ENCODE measurements at regions not wholly inside any gene's neighbourhood (a gene's known extent, or its start where the extent isn't known, plus 50 kb on each side); places are given as distances from the start of the nearest gene placed in this dataset.

GRCh38 chr9:87431837-87432236 is 65.8 kb upstream of the DAPK1 start:
- intact Hi-C loops (cut with DNase I): no loop called here
- 57 to 61% methylated on average over 3 of the region's 3 CpGs for WGBS, 2 donors
- Histone ChIP-seq H3K36me3 (no peaks in the 10 kb centered on the region), H3K4me1 (no peaks in the 10 kb centered on the region), H3K27ac (no peak overlapping the region), H3K27me3 (peaks cover 0 to 4% (median 0%) of the 10 kb centered on the region in 7 donors), H3K4me3 (no peak overlapping the region), H3K9me3 (no peaks in the 10 kb centered on the region)
- ATAC-seq (no peak), DNase-seq (no peak)
- TF ChIP-seq CTCF (IDR thresholded peaks at IDR 0.05): no peak

DNA sequence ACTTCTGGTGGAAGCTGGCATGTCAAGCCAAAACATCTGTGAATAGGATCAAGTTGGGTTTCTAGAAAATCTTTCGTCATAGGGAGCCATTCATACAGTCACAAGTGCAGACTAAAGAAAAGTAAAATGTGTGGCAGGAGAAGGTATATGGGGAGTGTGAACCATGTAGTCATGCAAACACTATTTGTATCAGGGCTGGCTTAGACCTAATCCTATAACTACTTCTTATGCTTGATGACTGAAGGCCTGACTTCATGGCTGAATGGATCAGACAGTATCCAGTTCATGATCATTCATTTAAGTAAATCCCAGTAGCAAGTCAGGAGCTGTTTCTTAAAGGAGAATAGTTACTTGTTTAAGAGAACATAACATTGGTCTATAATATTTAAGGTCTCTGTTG is 63.8 kb upstream of the DAPK1 start:
- no peaks in the 10 kb centered on the region for H3K9me3 ChIP-seq
- DNase-seq: no peak
- H3K4me1 ChIP-seq: no peaks in the 10 kb centered on the region
- TF ChIP-seq CTCF (IDR thresholded peaks at IDR 0.05): no peak
- no peaks in the 10 kb centered on the region for H3K36me3 ChIP-seq
- no peak overlapping the region for H3K4me3 ChIP-seq
- H3K27me3 ChIP-seq: peaks cover 0 to 4% (median 0%) of the 10 kb centered on the region in 7 donors
- intact Hi-C loops (cut with DNase I): no loop called here
- ATAC-seq: no peak
- H3K27ac ChIP-seq: no peak overlapping the region
- 71 to 91% methylated on average over 1 of the region's 1 CpG for WGBS, 2 donors

DNA sequence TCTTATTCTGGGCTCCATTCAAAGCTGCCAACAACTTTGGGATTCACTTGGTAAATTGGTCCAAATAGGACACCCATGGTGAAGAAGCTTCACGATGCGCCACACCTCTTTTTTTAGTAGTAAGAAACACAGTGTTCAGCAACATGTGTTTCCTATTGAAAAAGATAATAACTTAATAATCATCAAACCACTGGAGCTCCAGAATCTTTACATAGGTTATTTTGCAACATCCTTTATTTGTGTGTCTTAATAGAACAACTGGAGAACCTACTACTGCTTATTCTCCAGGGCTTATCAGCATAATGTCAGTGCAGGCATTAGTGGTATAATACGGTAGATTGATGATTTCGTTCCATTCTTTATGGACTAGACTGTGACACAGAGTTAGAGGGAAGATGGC is 63.3 kb upstream of the DAPK1 start:
- H3K4me3 ChIP-seq: no peak overlapping the region
- intact Hi-C loops (cut with DNase I): no loop called here
- 86 to 90% methylated on average over 4 of the region's 4 CpGs for WGBS, 2 donors

DNA sequence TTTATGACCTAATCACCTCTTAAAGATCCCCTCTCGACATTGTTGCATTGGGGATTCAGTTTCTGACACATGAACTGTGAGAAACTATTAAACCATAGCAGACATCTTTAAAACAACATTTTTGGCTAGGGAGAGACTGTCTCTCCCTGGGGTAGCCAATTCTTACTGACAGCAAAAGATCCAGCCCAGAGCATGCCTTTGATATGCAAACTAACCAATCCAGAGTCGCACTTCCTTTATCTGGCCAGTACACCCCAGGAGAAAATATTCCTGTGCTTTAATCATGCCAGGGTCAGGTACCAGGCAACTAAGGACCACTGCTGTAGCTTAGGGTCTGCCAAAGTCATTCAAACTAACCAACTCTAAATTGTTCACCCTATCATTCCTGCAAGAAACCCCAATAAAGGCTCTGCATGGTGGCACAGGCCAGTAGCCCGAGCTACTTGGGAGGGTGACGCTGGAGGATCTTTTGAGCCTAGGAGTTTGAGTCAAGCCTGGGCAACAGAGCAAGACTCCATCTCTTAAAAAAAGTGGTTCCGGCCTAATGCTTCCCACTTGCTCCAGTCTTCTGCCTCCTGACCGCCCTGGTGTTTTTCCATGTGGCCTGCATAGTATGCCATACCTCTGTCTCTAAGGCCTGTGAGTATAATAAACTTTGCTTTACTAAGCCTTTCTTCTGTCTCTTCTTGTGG is 62.3 kb upstream of the DAPK1 start:
- ATAC-seq (no peak), DNase-seq (no peak)
- Histone ChIP-seq H3K27me3 (peaks cover 0 to 4% (median 0%) of the 10 kb centered on the region in 7 donors), H3K4me3 (no peak overlapping the region), H3K4me1 (no peaks in the 10 kb centered on the region), H3K27ac (no peak overlapping the region), H3K9me3 (no peaks in the 10 kb centered on the region), H3K36me3 (no peaks in the 10 kb centered on the region)
- intact Hi-C loops (cut with DNase I): no loop called here
- TF ChIP-seq CTCF (IDR thresholded peaks at IDR 0.05): no peak
- 63 to 78% methylated on average over 6 of the region's 6 CpGs for WGBS, 2 donors

More for the DNA sequence above, 63.3 kb upstream of the DAPK1 start:
- no peak overlapping the region for H3K27ac ChIP-seq
- no peaks in the 10 kb centered on the region for H3K36me3 ChIP-seq
- peaks cover 0 to 4% (median 0%) of the 10 kb centered on the region in 7 donors for H3K27me3 ChIP-seq
- no peak for DNase-seq
- TF ChIP-seq CTCF (IDR thresholded peaks at IDR 0.05): no peak
- H3K9me3 ChIP-seq: no peaks in the 10 kb centered on the region
- no peaks in the 10 kb centered on the region for H3K4me1 ChIP-seq
- no peak for ATAC-seq
